ENCODE measurements at regions not wholly inside any gene's neighbourhood (a gene's known extent, or its start where the extent isn't known, plus 50 kb on each side); places are given as distances from the start of the nearest gene placed in this dataset.
A peak's percentile ranks its signal among the peaks of the same experiment; 100 is the strongest.
"Not testable (repeated sequence)": the region's sequence is repeated elsewhere in the genome, so short reads cannot be mapped to it uniquely, and the experiment has no call there.

DNA sequence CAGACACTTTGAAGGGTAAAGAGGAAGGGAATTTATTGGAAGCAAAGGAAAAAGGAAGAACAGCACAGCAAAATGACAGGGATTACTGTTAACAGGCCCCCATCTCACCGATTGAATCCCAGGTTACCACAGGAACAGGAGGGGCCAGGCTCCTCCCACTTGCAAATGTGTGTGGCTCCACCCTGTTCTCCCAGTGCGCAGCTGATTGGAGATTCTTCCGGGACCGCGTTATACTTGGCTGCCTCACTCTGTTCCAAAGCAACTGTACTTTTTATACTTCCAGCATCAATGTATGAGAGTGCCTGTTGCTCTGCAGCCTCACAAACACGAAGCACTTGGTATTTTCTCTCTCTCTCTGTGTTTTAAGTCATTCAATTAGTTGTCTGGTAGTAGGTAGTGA is 273.6 kb upstream of the MDGA2 start:
- no peak for DNase-seq

DNA sequence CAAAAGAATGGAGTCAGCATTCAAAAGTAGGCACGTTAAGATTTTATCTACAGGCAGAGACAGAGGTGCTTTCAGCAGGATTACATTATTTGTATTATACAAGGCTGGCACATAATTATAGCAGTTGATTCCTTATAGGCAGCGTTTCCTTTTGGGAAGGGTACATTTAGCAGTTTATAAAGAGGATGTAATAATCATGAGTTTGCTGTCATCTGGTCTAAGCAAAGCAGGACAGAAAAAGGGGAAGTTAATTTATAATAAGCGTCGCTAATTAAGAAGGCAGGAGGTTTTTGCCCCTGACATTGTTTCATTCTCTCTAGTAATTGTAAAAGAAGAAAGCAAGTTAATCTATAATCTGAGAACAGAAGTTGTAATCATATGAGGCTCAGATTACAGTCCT is 259.9 kb upstream of the MDGA2 start:
- DNase-seq: no peak

DNA sequence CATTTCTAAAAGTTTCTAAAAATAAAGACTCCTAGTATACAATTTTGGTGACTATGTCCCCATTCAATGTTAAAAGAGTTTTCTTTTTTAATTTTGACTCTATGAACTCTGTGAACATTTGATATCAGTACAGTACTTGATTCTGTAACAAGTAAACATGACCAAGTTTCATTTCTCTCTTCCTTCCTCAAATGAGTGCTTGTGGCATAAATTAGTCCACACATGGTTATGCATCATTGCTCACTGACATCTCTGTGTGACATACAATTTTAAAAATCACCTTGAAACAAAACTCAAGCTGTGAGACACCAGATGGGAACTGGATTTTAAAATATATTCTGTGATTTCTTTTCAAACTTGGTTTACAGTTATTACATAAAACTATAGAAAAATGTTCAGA is 253.9 kb upstream of the MDGA2 start:
- DNase-seq: no peak

DNA sequence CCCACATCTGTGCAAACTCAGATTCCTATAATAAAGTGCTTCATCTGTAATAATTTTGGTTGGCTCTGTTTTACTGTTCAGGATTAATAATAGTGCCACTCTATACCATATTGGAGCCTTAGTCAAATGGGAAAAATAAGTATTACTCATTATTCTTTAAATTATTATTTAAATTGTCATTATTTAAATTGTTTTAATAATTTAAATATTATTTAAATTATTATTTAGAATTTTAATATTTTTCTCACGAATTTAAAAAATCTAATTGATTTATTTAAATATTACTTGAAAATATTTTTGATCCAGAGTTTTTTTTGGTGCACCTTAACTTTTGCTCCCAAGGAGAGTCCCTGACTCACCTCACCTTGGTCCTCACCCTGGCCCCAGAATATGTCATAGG is 245.7 kb upstream of the MDGA2 start:
- DNase-seq: no peak

DNA sequence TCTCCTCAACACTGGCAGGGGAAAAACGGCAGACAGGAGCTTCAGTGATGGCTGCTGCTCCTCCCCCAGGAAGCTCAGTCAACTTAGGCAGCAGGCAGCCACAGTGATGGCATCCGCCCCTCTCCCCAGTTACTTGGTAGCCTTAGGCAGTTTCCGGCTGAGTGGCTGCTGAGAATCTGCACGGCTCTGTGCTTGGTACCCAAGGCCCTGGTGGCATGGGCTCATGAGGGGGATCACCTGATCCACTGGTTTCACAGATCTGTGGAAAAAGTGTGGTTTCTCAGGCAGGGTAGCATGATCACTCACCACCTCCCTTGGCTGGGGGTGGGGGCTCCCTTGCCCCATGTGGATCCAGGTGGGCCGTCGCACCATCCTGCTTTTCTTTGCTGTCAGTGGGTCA is 244.6 kb upstream of the MDGA2 start:
- no peak for DNase-seq

DNA sequence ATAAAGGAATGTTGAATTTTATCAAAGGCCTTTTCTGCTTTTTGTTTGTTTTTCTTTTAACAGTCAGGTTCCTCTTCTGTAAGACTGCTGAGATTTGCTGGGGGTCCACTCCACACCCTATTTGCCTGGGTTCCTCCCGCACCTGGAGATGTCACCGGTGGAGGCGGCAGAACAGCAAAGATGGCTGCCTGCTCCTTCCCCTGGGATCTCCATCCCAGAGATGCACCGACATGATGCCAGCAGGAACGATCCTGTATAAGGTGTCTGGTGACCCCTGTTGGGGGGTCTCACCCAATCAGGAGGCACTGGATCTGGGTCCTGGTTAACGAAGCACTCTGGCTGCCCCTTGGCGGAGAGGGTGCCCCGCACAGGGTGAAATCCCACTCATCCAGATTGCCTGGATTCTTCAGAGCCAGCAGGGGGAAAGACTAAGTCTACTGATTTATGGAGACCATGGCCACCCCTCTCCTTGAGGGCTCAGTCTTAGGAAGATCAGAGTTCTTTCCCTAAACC is 244.0 kb upstream of the MDGA2 start:
- DNase-seq: no peak

DNA sequence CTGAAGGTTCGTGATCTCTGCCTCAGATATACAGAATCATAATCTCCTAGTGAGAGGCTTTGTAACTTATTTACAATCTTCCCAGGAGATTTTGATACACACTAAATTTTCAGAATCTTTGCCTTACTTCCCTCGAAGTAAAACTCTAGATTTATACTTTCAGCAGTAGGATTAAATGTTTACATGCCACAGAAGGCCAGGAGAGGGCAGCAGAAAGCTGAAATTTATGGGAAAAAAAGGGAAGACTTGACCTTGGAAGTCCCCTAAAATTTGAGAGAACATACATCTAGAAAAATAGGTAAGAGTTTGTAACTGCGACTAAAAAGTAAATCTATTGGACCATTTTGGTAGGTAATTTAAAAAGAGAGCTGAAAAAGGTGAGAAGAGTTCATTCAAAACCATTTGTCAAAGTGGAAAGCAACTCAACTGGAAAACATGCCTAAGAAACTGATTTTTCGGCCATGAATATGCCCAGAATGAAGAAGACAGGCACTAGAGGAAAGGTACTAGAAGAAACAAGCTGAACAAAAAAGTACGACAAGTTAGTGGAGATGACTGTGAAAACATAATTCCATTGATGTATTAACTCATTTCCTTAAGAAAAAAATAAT is 242.0 kb upstream of the MDGA2 start:
- peak; percentile 16 for DNase-seq

DNA sequence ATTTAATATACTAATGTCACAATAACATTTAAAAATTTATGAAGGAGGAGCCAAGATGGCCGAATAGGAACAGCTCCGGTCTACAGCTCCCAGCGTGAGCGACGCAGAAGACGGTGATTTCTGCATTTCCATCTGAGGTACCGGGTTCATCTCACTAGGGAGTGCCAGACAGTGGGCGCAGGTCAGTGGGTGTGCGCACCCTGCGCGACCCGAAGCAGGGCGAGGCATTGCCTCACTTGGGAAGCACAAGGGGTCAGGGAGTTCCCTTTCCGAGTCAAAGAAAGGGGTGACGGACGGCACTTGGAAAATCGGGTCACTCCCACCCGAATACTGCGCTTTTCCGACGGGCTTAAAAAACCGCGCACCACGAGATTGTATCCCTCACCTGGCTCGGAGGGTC is 225.7 kb upstream of the MDGA2 start:
- DNase-seq: not testable (repeated sequence)

DNA sequence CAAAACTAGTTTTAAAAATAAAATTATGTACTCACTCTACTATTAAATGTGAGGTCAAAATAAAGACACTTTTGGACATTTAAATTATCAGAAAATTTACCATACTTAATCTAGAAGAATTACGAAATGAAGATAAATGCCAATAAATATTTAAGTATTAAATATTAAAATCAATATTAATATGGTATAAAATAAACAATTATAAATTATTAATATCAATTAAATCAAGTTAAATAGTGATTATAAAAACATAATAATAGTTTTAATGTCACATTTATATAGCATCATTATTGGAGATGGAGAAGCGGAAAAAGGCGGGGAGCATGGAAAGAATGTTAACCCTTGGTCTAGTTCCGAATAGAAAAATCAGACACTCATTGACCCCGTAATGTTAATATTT is 224.3 kb upstream of the MDGA2 start:
- no peak for DNase-seq

DNA sequence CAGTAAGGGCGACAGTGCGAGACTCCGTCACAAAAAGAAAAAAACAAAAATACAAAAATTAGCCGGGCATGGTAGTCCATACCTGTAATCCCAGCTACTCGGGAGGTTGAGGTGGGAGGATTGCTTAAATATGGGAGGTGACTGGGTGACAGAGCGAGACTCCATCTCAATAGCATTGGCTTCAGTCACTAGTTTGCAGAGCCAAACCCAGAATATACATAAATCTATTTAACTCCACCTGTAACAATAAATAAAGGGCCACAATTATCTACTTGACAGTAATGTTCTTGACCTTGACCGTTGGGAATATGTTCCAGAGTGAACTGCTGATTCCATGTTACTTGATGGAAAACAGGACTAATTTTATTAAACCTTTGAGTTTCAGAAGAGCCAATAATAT is 198.9 kb upstream of the MDGA2 start:
- DNase-seq: no peak

DNA sequence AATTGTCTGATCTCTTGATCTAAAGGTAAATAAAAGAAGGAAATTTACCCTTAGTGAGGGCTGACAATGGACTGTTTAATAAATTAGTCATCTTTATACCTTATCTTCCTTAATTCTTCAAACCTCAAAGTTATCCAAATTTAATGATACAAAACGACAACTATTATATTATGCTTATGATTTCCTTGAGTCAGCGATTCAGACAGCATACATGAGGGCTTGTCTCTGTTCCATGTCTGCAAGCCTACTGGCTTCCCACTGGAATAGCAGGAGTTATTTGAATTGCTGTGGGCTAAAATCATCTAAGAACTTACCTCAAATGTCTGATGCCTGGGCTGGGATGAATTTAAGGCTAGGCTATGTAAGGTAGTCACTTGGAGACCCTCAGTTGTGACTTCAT is 197.2 kb upstream of the MDGA2 start:
- DNase-seq: no peak

DNA sequence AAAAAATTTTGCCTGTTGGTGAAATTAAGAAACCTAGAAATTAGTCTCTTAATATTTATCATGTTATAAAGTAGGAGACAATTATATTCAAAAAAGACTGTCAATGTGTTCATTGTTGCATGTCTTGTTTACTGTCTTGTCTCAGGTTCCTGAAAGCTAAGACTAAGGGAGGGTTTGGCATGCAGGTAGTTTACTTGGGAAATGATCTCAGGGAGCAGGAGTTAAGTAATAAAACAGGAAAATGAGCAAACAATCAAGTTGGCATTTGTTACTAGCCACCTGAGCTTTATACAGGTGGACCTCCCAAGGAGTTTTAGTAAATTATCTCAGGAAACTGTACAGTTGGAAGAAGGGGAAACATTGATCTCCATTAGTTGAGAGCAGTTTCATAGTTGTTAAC is 188.0 kb upstream of the MDGA2 start:
- no peak for DNase-seq

DNA sequence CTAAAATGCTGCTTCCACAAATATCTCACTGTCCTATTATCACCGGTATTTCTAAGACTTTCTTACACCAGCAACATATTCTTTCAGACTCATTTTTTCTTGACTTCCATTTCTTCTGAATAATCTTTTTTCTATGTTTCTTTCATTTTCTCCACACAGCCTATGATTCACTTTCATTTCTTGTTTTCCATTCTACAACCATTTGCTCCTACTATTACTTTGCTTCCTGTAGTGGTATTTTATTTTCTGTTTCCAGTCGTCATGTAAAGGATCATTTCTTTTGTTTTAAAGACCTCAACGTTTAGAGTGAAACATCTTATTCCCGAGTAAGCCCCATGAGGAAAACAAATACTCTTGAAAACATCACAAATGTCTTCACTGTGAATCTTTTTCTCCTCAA is 182.2 kb upstream of the MDGA2 start:
- no peak for DNase-seq

DNA sequence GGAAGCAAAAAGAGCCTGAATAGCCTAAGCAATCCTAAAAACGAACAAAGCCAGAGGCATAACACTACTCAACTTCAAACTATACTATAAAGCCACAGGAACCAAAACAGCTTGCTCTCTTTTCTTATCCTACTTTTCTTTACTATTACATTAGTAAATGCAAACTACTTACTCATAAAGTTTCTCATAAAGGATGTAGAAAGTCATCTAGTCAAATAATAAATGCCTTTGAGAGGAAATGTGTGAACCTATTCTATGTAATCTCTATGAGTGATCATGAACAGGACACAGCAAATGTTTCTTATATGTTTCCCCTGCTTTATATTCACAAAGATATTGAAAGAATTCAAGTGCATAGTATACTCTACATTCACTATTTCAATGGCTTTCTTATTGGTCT is 176.9 kb upstream of the MDGA2 start:
- DNase-seq: no peak

DNA sequence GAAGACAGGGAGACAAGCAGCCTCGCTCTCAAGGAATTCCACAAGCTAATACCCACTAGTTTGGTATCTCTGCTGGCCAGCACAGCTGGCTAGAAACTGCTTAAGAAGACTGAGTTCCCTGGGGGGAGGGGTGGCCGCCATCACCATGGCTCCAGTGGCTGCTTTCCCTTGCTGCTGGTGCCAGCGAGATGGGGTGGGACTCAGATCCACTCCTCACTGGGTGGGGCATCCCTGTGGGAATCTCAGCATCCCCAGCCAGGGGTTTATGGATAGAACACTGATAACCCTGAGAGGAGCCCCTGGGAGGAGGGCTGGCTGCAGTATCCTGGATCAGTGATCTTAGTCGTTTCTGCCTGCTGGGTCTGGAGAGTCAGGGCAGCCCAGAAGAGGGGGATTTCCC is 170.6 kb upstream of the MDGA2 start:
- no peak for DNase-seq

DNA sequence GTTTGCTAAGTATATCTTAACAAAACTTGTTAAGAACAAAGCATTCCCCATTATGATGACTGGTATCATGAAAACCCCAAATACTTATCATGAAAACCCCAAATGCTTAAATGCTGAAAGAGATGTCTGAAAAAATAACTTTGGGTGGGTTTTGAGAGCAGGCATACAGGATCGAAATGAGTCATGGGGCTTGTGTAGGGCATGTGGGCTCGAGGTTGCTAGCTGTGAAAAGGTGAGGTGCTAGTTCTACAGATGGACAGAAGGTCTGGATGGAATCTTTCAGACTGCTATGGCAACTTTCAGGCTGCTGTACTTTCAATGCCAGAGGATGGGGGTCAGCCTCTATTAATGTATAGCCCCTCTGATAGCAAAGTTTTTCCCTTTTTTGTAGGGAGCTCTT is 167.8 kb upstream of the MDGA2 start:
- no peak for DNase-seq

DNA sequence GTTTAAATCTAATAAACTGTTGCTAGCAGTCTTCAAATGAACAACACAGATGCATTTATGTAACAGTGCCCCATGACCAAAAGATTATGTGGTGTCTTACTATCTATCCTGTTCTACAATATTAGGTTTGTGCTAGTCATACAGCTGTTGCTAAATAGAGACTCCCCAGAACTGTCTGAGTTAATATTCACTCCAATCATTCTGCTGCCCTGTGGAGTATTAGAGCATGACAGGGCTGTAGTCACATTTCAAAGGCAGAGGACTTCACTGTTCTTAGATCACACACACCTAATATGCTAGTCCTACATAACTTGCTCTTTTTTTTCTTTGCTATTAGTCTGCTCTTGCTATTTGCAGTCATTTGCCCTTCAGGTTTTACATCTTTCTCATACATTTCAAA is 157.6 kb upstream of the MDGA2 start:
- DNase-seq: no peak

DNA sequence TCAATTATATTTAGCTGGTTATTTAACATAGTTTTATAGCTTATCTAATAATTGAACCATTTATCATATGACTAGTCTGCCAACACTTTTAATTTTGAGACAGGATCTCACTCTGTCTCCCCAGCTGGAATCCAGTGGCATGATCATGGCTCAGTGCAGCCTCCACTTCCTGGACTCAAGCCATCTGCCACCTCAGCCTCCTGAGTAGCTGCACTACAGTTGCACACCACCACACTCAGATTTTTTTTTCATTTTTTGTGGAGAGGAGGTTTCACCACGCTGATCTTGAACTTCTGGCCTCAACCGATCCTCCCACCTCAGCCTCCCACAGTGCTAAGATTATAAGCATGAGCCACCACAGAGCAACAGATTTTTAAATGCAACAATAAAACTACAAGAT is 151.4 kb upstream of the MDGA2 start:
- DNase-seq: no peak

DNA sequence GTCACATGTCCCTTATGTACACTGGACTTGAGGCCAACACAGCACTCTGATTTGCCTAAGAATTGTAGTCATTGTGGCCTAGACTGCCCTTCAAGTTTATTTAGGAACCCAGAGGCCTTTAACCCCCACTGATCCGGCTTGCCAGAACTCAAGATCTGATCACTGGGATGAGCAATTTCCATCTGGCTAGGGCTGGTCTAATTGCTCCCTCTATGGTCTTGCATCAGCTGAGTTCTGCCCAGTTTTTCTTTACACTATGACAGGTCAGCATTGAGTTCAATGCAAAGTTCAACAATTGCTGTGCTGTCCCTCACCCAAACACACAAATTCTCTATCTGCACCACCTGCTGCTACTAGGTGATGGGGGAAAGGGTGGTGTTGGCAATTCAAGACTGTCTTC is 146.9 kb upstream of the MDGA2 start:
- DNase-seq: no peak

DNA sequence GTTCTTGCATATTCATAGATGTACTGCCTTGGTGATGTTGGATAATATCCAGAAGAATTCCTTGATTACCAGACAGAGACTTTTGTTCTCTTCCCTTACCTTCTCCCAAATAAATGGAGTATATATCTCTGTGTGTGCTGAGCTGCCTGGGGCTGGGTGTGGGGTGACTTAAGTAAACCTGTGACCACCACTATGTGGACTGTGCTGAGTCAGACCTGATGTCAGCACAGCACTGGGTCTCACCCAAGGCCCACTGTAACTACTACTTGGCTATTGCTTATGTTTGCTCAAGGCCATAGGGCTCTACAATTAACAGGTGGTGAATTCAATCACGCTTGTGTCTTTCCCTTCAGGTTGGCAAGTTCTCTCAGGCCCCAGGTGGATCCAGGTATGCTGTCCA is 145.7 kb upstream of the MDGA2 start:
- no peak for DNase-seq

DNA sequence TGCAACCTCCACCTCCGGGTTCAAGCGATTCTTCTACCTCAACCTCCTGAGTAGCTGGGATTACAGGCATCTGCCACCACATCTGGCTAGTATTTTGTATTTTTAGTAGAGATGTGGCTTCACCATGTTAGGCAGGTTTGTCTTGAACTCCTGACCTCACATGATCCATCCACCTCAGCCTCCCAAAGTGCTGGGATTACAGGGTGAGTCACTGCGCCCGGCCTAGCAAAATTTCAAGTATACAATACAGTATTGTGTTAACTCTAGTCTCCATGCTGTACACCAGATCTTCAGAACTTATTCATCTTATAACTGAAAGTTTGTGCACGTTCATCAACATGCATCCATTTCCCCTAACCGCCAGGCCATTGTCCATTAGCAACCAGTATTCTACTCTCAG is 115.1 kb upstream of the MDGA2 start:
- DNase-seq: no peak

DNA sequence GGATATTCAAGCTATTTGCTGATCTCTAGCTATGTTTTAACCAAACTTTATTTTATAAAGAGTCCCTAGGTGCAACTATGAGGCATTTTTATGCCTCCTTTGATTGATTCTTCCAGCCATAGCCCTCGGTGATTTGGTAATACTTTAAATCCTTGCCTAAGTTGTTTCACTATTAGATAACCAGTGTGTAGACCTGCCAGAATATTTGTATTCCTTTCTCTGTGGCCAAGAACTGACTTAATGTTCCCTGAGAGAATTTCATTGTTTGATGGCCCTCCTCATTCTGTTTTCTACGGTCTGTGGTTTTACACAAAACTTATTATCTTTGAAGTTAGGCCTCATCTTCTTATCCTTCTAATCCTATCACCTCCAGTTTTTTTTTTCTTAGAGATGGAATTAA is 109.7 kb upstream of the MDGA2 start:
- DNase-seq: no peak

DNA sequence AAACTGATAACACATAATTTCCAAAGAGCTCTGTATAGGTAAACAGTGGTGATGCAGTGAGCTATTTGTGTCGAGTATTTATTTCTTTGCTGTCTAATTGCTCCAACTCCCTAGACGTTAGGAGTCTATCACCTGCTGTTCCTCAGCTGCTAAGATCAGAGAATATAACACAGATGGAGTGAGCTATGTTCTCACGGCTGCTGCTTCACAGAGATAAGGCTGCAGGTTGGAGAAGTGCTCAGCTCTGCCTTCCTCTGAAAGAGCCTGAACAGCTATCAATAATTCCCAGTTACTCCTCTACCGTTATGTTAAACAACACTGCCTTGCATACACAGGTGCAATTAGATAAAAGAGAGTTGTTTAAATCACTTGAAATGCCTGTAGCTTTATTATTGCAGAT is 103.2 kb upstream of the MDGA2 start:
- DNase-seq: no peak

DNA sequence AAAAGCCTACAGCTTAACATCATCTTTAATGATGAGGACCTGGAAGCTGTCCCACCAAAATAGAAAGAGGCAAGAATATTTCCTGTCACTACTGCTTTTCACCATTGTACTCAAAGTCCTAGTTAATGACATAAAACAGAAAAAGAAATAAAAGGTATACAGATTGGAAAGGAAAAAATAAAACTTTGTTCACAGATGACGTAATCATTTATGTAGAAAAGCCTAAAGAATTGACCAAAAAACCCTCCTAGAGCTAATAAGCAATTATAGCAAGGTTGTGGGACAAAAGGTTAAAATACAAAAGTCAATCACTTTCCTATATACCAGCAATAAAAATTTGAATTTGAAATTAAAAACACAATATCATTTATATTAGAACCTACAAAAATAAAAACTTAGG is 97.2 kb upstream of the MDGA2 start:
- DNase-seq: no peak

DNA sequence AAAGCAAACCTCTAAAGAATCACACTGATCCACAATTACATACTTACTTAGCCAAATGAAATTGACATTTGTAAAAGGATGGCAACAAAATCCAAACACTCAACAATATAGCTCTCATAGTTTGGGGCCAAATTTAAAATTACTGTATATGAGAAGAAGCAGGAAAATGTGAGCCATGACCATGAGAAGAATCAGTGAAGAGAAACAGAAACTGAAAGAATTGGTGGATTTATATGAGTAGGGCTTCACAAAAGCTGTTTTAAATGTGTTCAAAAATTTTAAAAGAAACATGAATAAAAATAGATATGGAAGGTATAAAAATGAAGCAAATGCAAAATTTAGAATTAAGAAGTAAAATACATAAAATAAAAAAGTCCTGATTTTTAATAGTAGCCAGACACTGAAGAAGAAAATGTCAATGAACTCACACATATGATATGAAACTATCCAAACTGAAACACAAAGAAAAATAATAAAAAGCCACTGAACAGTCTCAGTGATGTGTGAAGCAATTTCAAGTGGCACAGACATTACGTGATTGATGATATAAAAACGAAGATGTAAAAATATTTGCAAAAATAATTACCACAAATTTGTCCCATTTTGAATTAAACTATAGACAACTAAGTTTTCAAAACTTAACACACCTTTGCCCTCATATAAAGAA is 87.9 kb upstream of the MDGA2 start:
- no peak for DNase-seq

Data from NCI-H524 treated with DMSO at 0.1 percent for 48 hours (cell line).